Activated naive CD4-positive, alpha-beta T cell treated with anti-CD3 and anti-CD28 coated beads for 36 hours (primary cell): ENCODE measurements at regions not wholly inside any gene's neighbourhood (a gene's known extent, or its start where the extent isn't known, plus 50 kb on each side); places are given as distances from the start of the nearest gene placed in this dataset.

Experiments
- CTCF ChIA-PET: fragments of 350-600 bp; sonication (Branson Sonifier 250); formaldehyde crosslinking; loops from one replicate; lab custom pipeline; 2021; ENCODE audit warnings: antibody characterized with exemption; lab: Charles Lee
- DNase-seq: peaks from one replicate; pipeline ENCODE4 v3.0.0-alpha.2; 2020
- H3K27ac Mint-ChIP-seq: one replicate; pipeline ENCODE4 v1.8.0; 2021; ENCODE audit warnings: mild to moderate bottlenecking, mixed read lengths
- H3K27me3 Mint-ChIP-seq: one replicate; pipeline ENCODE4 v1.8.0; 2021; ENCODE audit warnings: low read depth, mixed read lengths
- H3K36me3 Mint-ChIP-seq: one replicate; pipeline ENCODE4 v1.8.0; 2021; ENCODE audit warnings: low read depth, mixed read lengths
- H3K4me1 Mint-ChIP-seq: one replicate; pipeline ENCODE4 v1.8.0; 2021; ENCODE audit warnings: low read depth, mixed read lengths
- H3K4me3 Mint-ChIP-seq: one replicate; pipeline ENCODE4 v1.8.0; 2021; ENCODE audit warnings: mild to moderate bottlenecking, moderate library complexity, mixed read lengths
- H3K9me3 Mint-ChIP-seq: one replicate; pipeline ENCODE4 v1.8.0; 2021; ENCODE audit warnings: mixed read lengths
- intact Hi-C: fragments of 100-400 bp; cut with micrococcal nuclease; formaldehyde crosslinking; loops from one replicate; pipeline ENCODE4 v1.15.1; 2023

- CTCF ChIA-PET, result no interaction called here
- Mint-ChIP-seq H3K27me3 (peaks cover 2% of the 10 kb centered on the region), H3K4me3 (no peak overlapping the region), H3K27ac (no peak overlapping the region), H3K4me1 (no peaks in the 10 kb centered on the region), H3K9me3 (no peaks in the 10 kb centered on the region), H3K36me3 (no peaks in the 10 kb centered on the region)
- intact Hi-C loops, result no loop called here
- no peak for DNase-seq
Measured at GRCh38 chr5:160904591-160904990, 52.6 kb upstream of the ATP10B start.

- H3K4me1 Mint-ChIP-seq, result no peaks in the 10 kb centered on the region
- H3K4me3 Mint-ChIP-seq, result no peak overlapping the region
- H3K36me3 Mint-ChIP-seq, result no peaks in the 10 kb centered on the region
- peaks cover 2% of the 10 kb centered on the region for H3K27me3 Mint-ChIP-seq
- CTCF ChIA-PET, result no interaction called here
- no peak for DNase-seq
- peaks cover 2% of the 10 kb centered on the region for H3K9me3 Mint-ChIP-seq
- no peak overlapping the region for H3K27ac Mint-ChIP-seq
- intact Hi-C loops, result no loop called here
Measured at GRCh38 chr5:160903551-160903950, 51.5 kb upstream of the ATP10B start.

GRCh38 chr5:160903076-160903475, 51.1 kb upstream of the ATP10B start:
- intact Hi-C loops, result no loop called here
- Mint-ChIP-seq H3K27ac (no peak overlapping the region), H3K27me3 (peaks cover 2% of the 10 kb centered on the region), H3K4me3 (no peak overlapping the region), H3K9me3 (peaks cover 2% of the 10 kb centered on the region), H3K4me1 (no peaks in the 10 kb centered on the region), H3K36me3 (no peaks in the 10 kb centered on the region)
- CTCF ChIA-PET, result no interaction called here
- no peak for DNase-seq
